GM19372 (cell line): ENCODE measurements at regions not wholly inside any gene's neighbourhood (a gene's known extent, or its start where the extent isn't known, plus 50 kb on each side); places are given as distances from the start of the nearest gene placed in this dataset.
"Not testable (repeated sequence)": the region's sequence is repeated elsewhere in the genome, so short reads cannot be mapped to it uniquely, and the experiment has no call there.

ENCODE experiments used
- ATAC-seq: cut with Tn5 transposase; IDR thresholded peaks from one replicate; pipeline ENCODE4 v1.9.1; 2021; ENCODE audit warnings: mild to moderate bottlenecking, low read depth, moderate library complexity; ENCODE audit not compliant: unreplicated experiment

DNA sequence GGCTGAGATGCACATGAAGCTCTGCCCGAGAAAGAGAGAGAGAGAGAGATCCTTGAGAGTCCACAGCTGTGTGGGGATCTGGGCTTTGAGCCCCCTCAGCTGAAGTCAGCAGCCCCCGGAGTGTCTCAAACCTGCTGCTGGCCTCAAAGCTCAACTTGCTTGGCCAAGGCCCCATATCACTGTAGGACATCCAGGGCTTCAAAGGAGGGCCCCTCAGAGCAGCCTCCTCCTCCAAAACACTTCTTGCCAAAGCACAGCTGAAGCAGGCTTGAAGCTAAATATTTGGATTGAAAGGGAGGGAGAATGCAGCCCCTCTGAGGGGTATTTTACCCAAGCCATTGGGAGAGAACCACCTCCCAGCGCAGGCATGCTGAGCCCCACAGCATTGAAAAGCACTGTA is 357.6 kb downstream of the OSR1 start:
- ATAC-seq: no peak

DNA sequence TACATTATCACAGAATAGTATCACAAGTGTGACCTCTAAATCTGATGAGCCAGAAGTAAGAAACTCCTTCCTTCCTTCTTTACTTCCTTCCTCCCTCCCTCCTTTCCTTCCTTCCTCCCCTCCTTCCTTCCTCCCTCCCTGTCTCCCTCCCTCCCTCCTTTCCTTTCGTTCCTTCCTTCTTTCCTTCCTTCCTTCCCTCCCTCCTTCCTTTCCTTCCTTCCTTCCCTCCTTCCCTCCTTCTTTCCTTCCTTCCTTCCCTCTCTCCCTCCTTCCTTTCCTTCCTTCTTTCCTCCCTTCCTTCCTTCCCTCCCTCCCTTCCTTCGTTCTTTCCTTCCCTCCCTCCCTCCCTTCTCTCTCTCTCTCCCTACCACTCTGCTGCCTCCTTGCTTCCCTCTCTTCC is 359.2 kb downstream of the OSR1 start:
- ATAC-seq: no peak

DNA sequence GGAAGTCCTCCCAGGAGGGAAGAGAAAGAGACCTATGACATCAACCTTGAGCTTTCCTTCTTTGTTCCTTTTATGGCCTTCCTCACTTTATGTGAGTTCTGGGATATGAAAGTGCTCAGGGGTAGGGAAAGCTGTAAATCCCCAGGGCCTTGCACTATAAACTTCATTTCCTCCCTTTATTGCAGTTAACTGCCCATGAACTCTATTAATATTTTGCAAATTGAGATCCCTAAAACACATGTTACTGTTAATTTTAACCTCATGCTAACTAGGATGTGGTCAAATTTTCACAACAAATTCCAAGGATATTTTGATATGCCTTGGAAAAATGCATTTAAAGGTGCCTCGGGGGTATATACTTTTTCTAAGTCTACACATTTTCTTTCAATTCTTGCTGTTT is 359.9 kb downstream of the OSR1 start:
- ATAC-seq: no peak

DNA sequence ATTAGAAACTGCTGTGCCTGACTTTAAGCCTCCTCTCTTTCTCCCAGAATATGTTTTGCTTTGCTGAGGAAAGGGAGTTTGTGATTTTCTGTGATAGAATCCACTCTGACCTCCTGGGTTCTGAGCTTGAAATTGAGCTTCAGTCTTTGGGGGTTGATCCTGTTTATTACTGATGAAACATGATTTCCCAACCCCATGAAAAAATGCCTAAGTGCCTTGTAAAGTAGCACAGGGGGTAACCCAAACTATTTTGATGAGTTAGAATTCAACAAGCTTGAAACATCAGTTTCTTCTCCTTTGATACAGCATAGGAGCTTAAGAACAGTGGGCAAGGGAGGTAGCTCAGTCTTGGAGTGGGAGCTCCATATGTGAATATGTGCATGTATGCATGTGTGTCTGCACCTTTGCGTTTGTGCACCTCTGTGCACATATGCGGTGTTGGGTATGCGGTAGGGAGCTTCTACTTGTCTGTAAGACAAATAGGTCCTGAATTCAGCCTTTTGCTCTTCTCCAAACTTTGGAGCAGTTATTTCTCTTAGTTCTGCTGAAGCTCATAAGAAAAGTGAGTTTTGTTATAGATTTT is 364.6 kb downstream of the OSR1 start:
- ATAC-seq: no peak

DNA sequence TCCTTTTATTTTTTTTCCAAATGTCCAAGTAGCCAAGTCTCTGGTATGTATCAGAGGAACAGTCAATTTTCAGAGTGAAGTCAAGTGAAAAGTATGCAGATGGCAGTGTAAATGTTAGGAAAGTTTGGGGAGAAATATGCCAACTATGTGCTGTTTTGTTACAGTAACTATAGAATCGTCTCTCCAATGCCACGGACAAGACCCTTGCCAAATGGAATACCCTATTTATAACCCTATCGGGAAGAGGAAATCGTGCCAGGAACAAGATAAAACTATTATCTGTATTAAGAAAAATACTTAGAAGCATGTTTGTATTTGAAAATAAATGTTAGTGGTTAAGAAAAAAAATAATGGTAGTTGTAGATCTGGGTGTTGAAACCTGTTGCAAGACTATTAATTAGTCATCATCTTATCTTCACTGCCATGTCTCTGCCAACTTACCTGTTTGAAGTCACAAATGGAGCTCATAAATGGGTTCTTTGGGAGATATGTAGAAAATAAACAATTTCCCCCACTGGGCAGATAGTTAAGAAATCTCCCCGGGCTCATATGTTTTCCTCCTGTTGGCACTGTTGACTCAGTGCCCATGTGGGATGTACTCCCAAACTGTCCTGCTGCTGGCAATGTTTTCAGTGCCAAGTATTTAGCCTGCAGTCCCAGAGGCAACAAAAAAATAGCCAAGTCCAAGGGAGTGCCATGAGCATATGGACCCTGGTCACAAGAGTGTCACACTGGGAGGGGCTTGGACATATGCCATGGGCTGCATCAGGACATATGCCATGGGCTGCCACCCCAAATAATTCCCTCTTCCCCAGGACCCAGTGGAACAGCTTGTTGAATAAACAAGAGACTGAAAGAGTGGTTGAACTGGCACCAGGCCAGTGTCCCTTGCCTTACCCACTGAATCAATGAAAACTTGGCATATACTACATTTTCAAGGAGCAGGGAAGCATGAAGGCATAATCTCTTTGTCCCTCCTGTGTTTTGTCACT is 366.9 kb downstream of the OSR1 start:
- ATAC-seq: no peak

DNA sequence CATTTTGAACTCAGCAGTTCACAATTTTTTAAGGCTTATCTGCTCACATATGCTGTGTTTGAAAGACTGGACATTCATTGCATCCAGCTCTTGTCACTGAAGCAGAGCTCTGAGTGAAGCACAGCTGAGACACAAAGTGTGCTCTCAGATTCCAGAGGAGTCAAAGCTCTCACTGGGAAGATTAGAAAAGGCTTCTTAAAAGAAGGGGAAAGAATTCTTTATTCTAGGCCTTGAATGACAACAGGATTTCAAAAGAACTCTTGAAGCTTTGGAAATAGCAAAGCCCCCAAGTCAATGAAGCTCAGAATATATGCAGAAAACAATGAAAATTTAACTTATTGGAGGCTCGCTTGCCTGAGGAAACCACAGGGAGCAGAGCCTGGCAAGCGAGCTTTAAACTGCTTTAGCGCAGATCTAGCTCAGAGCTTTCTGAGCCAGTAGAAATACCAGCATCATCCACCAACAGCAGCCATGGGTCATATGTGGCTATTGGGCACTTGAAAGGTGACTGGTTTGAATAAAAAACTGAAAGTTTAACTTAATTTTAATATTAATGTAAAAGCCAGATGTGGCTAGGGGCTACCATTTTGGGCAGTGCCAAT is 369.7 kb downstream of the OSR1 start:
- no peak for ATAC-seq

DNA sequence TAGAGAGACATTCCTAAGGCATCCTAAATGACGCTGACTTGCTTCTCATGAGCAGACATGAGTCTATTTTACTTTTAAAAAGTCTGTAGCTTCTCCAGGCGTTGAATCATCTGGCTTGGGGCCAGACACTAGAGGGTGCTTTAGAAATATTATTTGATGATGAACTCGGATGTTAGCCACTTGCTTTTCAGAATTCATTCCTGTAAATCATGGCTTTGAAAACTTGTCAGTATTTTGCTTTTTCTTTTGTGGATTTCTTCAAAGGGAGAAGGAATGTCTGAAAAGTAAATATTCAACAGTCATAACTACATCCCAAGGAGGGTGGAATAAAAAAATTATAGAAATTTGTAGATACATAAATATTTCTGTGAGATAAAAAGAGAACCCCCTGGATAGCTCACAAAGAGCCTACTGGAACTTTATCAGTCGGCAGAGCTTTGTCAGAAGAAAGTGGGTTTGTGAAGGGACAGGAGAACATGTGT is 370.8 kb downstream of the OSR1 start:
- ATAC-seq: no peak

DNA sequence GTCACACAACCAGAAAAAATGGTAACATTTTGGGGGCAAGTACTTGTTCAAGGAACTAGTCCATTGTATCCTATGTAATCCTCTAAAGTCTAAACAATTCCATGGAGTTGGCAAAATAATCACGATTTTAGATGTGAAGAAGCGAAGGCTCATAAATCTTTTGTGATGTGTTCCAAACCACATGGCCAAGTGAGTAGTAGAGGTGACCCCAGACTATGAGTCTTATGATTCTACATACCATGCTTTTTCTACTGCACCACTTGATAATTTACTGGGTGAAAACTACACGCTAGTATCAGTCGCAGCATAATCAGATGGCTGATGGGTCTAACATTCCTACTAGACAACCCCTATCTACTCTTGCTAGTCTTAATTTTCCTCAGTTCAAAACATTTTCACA is 371.4 kb downstream of the OSR1 start:
- ATAC-seq: no peak

DNA sequence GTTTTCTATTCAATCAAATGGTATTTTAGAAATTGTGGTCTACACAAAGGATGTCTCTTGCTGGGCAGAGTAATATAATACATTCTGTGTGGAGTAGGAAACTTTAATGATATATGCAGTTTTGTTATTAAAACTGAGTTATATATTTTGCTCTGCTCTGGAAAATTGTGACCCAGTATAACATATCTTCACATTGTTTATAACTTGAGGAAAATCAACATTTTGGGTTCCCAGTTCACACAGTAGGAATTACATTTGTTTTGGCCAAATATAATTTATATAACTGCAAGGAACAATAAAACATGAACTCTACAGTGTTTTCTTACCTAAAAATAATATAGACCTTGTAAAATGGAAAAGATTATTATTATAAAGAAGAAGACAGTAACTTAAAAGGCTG is 372.4 kb downstream of the OSR1 start:
- no peak for ATAC-seq

DNA sequence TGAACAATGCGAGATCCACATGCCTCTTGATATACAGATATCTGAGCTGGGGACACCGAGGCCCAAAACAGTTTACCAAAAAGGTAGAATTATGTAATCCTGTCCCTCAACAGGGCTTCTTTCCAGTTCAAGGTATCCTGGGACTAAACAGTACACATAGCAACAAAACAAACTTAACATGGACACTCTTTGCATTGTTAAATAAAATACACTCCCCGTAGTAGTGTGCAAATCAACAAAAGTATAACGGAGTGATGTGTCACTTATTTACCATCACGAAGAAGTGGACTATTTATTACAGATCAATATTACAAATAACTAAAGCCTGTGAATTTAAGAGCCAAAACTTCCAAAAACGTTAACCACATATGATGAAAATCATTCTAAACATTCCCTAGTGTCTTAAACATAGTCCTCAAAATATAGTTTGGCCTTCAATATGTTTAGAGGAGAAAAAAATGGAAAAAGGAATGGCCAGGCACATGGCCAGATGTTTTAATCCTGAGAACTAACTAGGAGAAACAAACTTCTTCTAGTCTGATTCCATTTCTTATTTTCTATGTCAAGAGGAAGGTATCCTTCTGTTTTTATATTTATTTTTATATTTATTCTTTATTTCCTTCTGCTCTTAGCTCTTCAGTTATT is 377.5 kb downstream of the OSR1 start:
- no peak for ATAC-seq

DNA sequence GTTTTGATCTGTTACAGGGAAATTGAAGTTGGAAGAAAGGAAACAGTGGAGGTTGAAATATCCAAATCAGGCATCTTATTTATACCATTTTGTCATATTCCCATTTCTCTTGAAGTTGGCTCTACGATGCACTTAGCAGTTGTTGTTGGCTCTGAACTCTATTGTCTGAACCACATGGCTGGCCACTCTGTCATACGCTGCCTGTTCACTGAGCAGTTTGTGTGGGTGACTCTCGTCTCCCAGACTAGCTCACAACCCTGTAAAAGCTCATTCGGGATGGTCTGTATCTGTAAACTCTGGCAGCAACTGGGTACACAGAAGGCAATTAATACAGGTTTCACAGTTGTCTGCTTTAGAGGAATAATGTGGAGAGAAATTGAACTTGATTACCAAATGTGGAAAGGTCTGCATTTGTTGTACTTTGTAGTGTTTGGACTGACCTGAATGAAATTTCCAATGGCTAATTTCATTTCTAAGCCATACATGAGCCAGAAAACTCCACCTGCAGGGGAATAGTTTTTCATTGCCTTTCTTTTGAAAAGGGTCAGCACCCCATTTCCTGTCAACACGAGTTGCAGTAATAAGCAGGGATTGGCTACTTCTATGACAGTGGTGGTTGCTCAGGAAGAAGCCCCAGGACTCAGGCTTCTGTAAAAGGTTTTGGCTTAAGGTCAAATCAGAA is 378.2 kb downstream of the OSR1 start:
- no peak for ATAC-seq

DNA sequence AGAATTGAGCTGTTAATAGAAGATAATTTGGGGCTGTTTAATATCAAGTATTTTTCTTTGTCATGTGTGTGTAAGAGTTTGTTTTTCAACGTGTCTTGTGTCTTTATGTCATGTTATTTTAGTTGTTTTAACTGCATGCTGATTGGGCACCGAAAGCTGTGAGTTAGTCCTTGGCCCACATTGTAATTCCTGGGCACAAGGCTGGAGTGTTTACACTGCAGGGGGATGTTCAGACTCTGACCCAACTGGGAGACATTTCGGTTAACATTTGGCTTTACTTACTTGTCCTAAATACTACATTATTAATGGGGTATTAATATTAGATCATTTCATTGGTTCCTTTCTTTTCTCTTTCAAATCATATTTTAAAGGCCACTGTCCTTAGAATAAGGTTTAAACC is 381.0 kb downstream of the OSR1 start:
- ATAC-seq: no peak

DNA sequence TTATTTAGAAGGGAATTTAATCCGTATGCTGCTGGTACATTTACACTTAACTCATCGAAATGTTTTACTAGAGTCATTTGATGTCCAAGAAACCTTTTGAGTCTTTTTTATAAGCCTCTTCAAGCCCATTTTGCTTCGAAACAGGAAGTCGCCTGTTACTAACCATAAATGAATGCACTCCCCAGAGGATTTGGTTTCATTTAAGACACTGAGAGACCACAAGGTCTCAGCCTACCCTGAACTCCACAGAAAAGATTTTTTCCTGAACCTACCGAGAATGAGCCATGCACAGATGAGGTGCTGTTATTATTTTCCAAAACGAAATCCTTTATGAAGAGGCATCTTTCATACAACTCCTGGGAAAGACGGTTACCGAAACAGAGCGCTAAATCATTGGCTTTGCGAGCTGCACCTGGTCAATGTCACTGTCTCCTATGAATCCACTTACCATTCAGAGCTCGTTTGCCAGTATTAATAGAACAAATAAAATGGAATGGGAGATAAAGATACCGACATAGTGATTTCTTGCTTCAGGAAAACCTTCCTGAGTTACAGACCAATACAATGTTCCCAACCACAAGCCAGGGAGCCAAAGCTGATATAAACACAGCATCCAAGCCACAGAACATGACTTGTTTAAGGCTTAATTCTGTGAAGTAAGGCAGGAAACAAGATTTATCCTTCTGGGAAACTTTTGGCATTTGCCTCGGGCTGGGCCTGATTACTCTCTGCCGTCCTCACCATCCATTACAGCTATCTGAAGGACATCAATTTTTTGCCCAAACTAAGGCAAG is 382.1 kb downstream of the OSR1 start:
- peak; percentile 95 for ATAC-seq

DNA sequence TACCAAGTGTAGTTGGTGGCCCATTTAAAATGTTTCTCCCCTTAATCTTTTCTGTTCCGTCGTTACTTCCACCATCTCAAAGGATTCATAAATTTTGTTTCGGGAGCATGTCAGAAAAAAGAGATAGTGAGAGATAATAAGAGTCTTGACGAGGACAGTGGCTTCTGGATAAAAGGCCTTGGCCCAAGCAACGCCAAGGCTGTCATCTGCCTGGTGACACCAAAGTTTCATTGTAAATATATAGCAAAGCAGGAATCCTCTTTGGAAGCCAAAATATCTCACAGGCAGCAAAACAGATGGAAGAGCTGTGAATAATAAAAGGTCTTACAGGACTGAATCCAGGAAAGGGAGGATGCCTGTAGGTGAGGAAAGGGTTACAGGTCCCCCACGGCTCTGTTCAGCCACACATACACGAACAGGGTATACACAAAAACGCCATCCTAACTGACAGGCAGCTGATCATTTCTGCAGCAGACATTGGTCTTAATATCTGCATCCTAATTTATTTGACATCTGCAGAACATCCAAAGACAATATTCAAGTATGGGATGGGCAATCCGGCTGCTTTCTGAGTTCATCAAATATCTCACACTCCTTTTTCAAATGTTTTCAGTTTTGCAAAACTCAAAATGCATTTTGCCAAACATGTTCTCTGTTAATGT is 382.8 kb downstream of the OSR1 start:
- ATAC-seq: no peak

DNA sequence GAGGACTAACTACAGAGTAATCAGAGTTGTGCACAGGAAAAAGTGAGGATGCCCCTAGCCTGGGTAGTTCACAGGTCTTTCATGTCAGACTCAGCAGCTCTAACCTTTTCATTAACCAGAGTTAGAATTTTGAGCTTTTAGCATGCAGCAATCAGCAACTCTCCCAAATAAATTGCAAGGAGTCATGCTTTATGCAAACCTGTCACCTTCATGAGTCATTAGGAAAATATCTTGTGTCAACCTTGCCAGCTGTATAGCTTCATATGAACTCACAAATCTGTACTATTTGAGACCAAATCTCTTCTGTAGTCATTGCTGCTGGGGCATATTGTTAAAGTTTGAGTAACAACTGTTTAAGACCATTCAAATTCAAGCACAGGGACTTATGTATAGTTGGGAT is 382.3 kb upstream of the NT5C1B start:
- no peak for ATAC-seq

DNA sequence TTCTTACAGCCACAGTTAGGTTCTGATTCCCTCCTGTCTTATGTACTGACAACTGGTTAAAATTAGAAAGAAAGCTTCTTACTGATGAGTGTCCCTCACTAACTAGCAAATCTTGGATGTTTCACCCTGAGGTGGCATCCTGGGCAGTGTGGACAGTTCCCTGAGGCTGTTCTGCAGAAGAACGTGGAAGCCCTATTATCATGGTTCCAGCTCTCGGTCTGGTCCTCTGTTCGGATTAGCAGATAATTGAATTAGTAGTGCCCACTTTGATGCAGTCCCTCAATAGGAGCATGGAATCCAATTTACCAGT is 381.7 kb upstream of the NT5C1B start:
- ATAC-seq: no peak

DNA sequence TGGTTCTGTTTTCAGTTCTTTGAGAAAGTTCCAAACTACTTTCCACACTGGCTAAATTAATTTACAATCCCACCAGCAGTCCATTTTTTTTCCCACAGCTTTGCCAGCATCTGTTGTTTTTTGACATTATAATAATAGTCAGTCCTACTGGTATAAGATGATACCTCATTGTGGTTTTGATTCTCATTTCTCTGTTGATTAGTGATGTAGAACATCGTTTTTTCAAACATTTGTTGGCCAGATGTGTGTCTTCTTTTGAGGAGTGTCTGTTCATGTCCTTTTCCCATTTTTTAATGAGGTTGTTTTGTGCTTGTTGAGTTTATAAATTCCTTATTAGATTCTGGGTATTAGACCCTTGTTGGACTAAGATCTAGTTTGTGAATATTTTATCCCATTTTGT is 376.8 kb upstream of the NT5C1B start:
- ATAC-seq: no peak

DNA sequence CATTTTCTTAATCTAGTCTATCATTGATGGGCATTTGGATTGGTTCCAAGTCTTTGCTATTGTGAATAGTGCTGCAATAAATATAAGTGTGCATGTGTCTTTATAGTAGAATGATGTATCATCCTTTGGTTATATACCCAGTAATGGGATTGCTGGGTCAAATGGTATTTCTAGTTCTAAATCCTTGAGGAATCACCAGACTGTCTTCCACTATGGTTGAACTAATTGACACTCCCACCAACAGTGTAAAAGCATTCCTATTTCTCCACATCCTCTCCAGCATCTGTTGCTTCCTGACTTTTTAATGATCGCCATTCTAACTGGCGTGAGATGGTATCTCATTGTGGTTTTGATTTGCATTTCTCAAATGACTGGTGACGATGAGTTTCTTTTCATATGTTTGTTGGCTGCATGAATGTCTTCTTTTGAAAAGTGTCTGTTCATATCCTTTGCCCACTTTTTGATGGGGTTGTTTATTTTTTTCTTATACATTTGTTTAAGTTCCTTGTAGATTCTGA is 374.4 kb upstream of the NT5C1B start:
- ATAC-seq: not testable (repeated sequence)

DNA sequence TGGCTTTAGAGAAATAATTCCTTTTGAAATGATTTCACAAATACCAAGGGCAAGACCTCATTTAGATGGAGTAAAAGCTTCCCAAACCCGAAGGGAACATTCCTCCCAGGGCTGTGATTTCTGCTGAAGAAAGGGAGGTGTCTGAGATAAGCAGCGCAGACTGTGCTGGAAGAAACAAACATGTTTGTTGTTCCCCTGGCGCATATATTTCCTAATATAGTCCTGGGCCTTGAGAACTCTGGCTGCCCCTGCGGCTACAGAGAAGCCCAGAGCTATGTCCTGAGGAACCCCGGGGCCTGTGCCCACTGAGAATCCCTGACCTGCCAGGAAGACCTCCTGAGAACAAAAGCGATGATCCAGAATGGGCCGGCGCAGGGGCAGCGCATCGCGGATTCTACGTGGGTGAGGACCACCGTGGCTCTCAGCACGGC is 372.6 kb upstream of the NT5C1B start:
- no peak for ATAC-seq
